ENCODE measurements at regions not wholly inside any gene's neighbourhood (a gene's known extent, or its start where the extent isn't known, plus 50 kb on each side); places are given as distances from the start of the nearest gene placed in this dataset.
"Not testable (repeated sequence)": the region's sequence is repeated elsewhere in the genome, so short reads cannot be mapped to it uniquely, and the experiment has no call there.

- no peak for DNase-seq
Observed at GRCh38 chr2:191476901-191477300, 201.0 kb upstream of the NABP1 start.

DNA sequence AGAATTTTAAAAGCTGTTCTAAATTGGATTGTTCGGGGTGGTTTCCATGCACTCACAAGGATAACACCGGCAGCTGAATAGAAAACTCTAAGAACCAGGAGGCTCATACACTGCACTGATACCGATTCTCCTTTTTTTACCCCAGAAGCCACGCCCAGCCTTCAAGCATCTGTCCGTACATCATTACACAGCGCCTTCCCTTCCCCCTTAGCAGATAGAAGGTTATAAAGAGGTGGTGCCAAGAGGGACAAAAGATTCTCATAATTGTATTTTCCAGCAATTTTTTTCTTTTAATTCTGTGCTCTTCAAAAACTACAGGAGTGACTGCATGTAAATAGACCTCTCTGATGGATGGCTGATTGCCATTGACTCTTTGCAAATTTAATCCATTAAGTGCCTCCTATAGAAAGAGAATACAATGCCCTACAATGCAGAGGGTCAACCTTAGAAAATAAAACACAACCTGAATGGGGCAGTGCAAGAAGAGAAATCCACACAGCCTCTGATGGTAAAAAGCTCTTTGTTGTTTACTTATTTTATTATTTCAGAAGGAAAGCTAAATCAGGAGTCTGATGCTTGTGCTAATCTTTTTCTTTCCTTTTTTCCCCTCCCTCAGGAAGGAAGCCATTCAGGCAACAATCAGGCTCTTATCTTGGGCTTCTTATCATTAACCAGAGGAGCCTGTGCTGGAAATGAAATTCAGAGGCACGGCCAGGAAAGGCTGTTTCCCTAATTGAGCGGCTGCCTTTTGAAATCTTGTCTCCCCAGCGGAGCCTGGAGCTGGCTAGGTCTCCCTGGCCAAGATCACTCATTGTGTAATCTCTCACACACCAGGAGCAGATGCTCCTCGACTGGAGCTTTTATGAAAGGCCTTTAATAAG lies 198.9 kb upstream of the NABP1 start:
- no peak for DNase-seq

GRCh38 chr2:191479680-191480023 lies 198.3 kb upstream of the NABP1 start:
- no peak for DNase-seq

- no peak for DNase-seq
Observed at GRCh38 chr2:191481305-191482070, 196.4 kb upstream of the NABP1 start.

DNA sequence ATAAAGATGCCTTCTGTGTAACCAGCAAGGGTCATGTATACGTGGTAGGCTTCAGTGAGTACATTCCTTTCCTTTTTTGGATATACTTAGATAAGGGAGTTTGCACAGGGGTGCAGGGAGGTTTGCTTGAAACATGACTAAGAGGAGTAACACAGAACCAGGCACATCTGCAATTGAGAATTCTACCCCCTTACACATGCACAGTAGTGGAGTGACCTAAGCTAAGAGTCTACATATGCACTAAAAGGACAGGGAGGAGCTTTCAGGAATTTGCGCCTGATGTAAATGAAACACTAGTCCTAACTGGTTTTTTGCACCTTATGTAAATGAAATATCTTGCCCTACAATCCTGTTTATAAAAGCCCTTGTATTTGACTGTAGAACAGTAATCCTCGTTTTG lies 194.8 kb upstream of the NABP1 start:
- DNase-seq, result no peak

DNA sequence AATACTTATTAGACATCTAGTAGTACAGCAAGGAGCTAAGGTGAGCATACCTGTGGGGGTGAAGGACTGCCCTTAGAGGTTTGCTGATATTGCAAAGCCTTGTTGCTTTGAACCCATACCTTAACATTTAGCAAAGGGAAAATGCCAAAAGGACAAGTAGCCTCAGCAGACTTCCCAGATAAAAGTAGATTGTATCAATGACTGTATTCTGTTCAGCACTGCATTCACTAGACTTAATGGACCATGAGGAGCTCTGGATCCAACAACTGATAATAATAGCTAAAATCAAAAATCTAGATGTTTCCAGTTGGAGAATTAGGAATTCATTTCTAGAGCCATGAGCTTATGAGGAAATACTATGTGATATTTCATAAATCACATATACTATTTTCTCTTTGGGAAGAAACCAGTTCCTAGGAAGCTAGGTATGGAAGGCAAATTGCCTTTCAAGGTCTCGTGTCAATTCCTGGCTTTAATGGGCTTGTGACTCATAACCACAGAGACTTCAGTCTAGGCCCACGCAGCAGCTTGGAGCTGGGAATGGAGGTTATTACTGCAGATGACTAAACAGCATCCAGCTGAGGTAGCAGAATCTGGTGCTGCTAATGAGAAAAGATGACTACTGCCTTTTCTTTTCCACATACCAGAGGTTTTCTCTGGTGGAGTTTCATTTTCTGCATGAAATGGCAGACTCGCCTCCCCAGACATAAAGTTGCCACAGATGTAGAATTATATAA lies 191.2 kb upstream of the NABP1 start:
- no peak for DNase-seq

DNA sequence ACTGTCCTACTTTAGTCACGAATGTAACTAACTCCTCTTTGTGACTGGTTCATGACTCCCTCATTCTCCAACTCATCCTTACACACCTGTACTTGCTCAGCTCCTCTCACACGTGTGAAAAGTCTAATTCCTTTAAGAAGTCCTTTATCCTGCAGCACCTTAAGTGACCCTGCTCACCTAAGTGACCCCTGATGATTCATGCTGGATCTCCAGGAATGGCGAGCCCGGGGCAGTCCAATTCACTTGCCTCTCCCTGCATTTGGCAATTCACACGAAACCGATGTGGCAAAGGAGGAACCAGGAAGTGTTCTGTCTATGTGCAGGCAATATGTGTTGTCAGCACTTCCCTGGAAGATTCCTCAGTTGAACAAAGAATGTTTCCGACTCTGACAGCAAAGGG lies 189.8 kb upstream of the NABP1 start:
- DNase-seq, result no peak

DNA sequence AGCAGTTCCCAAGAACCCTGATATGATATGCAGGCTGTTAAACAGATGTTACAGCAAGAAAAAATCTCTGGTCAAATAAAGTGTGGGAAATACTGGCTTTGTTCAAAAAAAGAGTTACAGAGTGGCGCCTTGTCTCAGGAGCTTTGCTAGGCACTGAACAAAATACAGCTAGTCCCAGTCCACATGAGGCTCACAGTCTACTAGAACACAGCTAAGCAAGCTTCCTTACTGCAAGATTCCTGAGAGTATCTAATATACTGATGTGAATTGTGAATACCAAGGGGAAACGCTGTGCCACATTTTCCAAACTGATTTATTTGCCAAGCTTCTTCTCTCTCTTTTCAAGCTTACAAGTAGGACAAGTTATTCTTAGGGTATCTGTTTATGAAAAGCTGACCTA lies 188.8 kb upstream of the NABP1 start:
- no peak for DNase-seq

DNA sequence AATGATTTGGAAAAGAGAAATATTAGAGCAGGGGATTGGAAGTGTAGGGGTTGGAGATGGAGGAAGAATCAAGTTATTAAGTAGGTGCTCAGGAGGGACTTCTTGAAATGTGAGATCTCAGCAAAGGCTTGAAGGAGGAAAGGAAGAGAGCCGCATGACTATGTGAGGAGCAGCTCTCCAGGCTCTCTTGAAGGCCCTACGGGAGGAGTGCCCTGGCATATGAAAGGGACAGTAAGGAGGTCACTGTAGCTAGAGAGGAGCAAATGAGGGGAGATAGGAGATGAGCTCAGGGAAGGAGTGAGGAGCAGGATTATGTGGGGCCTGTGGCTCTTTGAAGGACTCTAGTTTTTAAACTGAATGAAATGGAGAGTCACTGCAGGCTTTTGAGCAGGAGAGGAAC lies 181.1 kb upstream of the NABP1 start:
- DNase-seq, result no peak

- DNase-seq, result no peak
Observed at GRCh38 chr2:191497822-191498221, 180.1 kb upstream of the NABP1 start.

DNA sequence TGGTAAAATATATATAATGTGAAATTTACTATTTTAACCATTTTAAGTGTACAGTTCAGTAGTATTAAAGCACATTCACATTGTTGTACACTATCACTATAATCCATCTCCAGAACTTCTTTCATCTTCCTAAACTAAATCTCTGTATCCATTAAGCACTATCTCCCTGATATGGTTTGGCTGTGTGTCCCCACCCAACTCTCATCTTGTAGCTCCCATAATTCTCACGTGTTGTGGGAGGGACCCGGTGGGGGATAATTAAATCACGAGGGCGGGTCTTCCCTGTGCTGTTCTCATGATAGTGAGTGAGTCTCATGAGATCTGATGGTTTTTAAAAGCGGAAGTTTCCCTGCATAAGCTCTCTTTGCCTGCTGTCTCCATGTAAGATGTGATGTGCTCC lies 178.9 kb upstream of the NABP1 start:
- DNase-seq, result no peak

DNA sequence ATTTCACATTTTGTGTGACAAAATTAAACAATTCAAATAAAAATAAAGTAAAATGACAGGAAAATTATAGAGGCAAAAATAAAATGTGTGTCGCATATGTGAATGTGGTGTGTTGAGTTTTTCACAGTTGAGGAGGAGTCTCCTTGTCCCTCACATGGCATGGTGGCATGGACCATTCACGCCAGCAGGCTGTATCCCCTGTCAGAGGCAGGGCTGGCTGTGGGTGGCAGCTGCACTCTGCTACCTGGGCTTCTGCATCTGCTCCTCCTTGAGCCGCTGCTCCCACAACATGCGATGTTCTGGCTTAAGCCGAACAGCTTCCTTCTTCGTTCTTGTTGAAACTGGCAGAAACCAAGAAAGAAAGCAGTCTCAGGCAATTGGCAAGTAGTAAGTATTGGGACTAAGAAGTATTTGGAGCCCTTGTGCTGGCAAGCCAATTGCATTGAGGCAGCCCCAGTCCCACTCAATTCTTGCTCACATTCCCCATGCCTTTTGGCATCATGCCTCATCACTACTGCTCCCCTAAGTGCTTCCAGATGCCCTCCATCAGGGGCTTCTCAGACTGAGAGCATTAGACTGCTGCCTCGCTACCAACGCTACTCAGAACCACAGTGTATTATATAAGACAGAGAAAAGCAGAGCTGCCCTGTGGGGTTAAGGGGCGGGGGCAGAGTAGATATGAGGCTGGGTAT lies 177.9 kb upstream of the NABP1 start:
- no peak for DNase-seq

- no peak for DNase-seq
Observed at GRCh38 chr2:191500566-191500883, 177.4 kb upstream of the NABP1 start.

- DNase-seq, result no peak
Observed at GRCh38 chr2:191500884-191501560, 176.9 kb upstream of the NABP1 start.

DNA sequence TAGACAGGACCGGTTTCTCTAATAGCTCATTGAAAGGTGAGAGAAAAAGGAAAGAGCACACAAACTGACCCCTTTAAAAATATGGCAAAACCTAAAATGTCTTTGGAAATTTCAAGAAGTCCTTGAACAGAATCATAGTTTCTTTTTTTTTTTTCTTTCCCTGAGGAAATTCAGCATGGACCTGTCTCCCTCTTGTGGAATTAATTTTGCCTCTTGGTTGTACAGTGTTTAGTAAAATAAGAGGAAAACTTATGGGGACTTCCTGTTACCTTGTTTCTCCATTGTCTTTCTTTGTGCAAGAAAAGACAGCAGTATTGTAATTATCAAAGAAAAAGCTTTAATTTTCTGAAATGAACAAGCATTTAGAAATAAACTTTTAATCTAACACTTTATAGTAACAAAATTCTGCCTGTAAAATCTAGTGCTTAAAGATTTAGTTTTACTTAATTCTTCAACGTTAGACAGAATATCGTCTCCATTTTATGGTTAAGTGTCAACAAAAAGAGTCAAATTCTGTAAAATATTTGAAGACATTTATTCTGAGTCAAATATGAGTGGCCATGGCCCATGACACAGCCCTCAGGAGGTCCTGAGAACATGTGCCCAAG lies 176.3 kb upstream of the NABP1 start:
- no peak for DNase-seq

DNA sequence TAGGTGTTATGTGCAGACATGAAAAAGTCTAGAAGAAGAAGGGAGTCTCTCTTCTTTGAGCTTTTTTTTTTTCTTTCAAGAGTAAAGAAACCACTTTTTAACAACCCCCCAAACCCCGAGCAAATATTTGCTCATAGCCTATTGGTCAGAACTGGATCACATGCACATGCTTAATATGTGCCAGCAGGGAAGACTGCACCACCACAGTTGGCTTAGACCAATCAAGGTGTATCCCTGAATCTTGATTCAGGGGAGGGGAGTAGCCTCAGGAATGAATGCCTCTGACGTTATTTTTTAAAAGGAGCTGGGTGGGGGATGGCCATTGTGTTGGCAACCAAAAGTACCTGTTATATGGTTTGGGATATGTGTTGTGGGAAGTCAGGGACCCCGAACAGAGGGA lies 171.4 kb upstream of the NABP1 start:
- DNase-seq, result no peak

GRCh38 chr2:191507252-191507853 lies 170.6 kb upstream of the NABP1 start:
- not testable (repeated sequence) for DNase-seq

DNA sequence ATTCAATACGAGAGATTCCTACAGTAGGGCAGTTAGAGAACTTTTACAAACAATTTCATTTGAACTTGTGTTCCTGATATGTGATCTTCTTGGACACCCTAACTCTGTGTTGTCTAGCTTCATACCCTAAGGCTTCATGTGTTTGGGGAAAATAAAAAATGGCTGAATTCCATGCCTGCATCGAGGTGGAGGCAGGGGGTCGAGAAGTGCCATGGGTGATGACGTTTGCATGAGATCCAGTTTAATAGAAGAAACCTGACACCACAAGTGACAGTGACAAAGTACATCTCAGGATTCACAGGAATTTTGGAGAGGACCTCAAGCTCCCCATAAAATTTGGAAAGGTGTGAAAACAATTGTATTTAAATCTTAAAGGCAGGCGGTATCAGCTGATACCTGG lies 169.2 kb upstream of the NABP1 start:
- DNase-seq, result no peak

DNA sequence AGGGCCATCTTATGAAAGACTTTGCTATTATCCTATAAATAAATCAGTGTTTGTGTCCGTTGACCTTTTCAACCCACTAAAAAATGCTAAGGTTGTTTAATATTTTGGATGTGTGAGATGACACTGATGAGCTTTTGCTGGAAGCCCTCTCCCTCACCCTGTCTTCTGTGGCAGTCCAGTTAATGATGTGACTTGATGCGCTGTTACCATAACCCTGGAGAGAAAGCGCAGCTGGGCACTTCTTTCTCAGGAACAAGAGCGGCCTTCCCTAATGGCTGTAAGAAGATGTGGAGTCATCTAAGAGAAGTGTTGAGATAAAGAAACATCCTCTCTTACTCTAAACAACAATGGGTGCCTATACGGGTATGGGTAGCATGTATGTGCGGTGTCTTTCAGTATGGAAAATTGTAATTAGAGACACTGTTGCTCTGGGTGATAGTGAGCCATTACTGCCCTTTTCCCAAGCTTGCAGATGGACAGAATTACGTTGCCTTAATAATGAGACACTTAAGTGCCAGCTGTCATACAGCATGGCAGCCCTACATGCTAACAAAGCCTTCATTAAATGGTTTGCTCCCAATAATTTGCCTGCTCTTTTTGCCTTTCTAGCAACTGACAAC lies 165.6 kb upstream of the NABP1 start:
- no peak for DNase-seq

GRCh38 chr2:191512874-191513273 lies 165.1 kb upstream of the NABP1 start:
- DNase-seq, result no peak

DNA sequence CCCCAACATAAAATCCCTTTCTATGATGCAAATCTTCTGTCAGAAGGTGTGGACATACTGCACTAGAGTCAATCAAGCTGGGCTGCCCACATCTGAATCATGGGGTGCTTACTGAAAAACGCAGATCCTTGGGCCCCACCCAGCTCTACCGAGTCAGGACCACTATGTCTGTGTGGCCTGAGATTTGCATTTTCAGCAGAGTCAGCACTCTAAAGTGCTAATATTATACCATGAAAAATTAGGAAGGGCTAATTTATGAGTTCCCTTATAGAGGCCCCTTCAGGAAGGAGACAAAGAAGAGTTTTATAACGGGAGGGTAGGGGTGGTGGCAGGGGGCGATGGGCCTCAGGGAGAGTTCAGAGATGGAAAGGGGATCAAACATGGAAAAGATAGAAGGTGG lies 163.3 kb upstream of the NABP1 start:
- no peak for DNase-seq
